Activated CD8-positive, alpha-beta T cell treated with anti-CD3 and anti-CD28 coated beads for 36 hours (primary cell): ENCODE measurements at regions not wholly inside any gene's neighbourhood (a gene's known extent, or its start where the extent isn't known, plus 50 kb on each side); places are given as distances from the start of the nearest gene placed in this dataset.

Experiments
- ATAC-seq: fragments of 200-7000 bp; cut with Tn5 transposase; one replicate; pipeline ENCODE4 v1.10.0; 2021; ENCODE audit warnings: mild to moderate bottlenecking, moderate library complexity
- CTCF ChIA-PET: fragments of 350-600 bp; sonication (Branson Sonifier 250); formaldehyde crosslinking; loops from one replicate; lab custom pipeline; 2021; ENCODE audit warnings: antibody characterized with exemption; lab: Charles Lee
- POLR2A ChIA-PET: fragments of 350-600 bp; sonication (Branson Sonifier 250); formaldehyde crosslinking; loops from one replicate; lab custom pipeline; 2021; ENCODE audit warnings: antibody characterized with exemption; lab: Charles Lee
- DNase-seq: peaks from one replicate; pipeline ENCODE4 v3.0.0-alpha.2; 2020
- H3K27ac Mint-ChIP-seq: one replicate; pipeline ENCODE4 v1.8.0; 2021; ENCODE audit warnings: mild to moderate bottlenecking, mixed read lengths
- H3K27me3 Mint-ChIP-seq: one replicate; pipeline ENCODE4 v1.8.0; 2021; ENCODE audit warnings: mixed read lengths
- H3K36me3 Mint-ChIP-seq: one replicate; pipeline ENCODE4 v1.8.0; 2021; ENCODE audit warnings: low read depth, mixed read lengths
- H3K4me1 Mint-ChIP-seq: one replicate; pipeline ENCODE4 v1.8.0; 2021; ENCODE audit warnings: low read depth, mixed read lengths
- H3K4me3 Mint-ChIP-seq: one replicate; pipeline ENCODE4 v1.8.0; 2021; ENCODE audit warnings: mild to moderate bottlenecking, moderate library complexity, mixed read lengths
- H3K9me3 Mint-ChIP-seq: one replicate; pipeline ENCODE4 v1.8.0; 2021; ENCODE audit warnings: mixed read lengths
- intact Hi-C: fragments of 100-400 bp; cut with micrococcal nuclease; formaldehyde crosslinking; loops from one replicate; pipeline ENCODE4 v1.10.0; 2022
- TF ChIP-seq, protein P1 (sequence below): fragments of 200-600 bp; IDR thresholded peaks from one replicate; pipeline ENCODE4 v1.8.0; 2022; ENCODE audit warnings: antibody characterized with exemption, mild to moderate bottlenecking

DNA sequence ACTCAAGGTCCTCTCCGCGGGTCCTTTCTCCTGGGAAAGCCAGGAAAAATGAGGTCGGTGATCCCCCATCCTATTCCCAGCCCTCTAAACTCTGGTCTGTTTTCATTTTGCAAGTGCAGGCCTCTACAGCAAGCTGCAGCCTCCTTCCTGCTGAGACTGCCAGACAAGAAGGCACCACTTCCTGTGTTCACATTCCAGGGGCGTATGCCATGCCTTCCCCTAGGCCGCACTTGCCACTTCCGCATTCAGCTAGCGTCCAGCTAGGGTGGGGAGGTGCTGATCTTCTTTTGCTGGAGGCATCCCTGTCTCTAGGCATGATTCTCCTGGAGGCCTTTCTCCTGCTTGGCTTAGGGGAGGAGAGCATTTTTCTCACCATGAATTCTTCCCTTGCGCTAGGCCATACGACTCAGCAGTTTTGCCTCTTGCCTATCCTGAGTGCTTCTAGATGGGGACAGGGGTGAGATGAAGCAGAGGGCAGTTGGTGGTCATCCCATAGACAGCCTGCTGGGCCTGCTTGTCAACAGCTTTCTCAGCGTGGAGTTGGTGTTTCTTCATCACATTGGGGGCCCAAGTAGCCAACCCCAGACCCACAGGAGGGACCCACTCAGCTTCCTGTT lies 328.9 kb downstream of the RPS24 start:
- DNase-seq (peak; percentile 27), ATAC-seq (peak; percentile 41)
- Mint-ChIP-seq H3K9me3 (no peaks in the 10 kb centered on the region), H3K27ac (peak overlapping the region; percentile 63), H3K4me1 (peaks cover 20% of the 10 kb centered on the region), H3K27me3 (no peaks in the 10 kb centered on the region), H3K4me3 (no peak overlapping the region), H3K36me3 (no peaks in the 10 kb centered on the region)
- CTCF ChIA-PET, result no interaction called here
- intact Hi-C loops, result no loop called here
- POLR2A ChIA-PET, result interaction anchor here (0.9 kb wide), 1 partner anchor 9 kb away, joined by 3 read pairs; no protein-coding TSS in a partner anchor
- TF ChIP-seq, protein P1, sequence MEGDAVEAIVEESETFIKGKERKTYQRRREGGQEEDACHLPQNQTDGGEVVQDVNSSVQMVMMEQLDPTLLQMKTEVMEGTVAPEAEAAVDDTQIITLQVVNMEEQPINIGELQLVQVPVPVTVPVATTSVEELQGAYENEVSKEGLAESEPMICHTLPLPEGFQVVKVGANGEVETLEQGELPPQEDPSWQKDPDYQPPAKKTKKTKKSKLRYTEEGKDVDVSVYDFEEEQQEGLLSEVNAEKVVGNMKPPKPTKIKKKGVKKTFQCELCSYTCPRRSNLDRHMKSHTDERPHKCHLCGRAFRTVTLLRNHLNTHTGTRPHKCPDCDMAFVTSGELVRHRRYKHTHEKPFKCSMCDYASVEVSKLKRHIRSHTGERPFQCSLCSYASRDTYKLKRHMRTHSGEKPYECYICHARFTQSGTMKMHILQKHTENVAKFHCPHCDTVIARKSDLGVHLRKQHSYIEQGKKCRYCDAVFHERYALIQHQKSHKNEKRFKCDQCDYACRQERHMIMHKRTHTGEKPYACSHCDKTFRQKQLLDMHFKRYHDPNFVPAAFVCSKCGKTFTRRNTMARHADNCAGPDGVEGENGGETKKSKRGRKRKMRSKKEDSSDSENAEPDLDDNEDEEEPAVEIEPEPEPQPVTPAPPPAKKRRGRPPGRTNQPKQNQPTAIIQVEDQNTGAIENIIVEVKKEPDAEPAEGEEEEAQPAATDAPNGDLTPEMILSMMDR, result no peak

DNA sequence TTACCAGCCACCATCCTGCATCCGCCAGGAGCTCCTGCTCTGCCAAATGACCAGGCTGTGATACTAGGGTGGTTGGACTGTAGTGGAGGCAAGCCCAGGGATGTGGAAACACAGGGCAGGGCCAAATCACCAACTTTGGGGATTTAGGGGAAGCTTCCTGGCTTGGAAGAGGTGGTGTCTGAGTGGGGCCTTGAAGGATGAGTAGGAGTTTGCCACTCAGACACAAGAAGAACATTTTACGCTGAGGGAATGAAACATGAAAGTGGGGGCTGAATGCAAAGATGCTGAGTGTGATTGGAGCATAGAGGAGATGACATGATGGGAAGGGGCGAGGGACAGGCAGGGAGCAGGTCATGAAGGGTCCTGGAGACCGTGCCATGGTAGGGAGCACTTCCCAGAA lies 329.5 kb downstream of the RPS24 start:
- DNase-seq (no peak), ATAC-seq (no peak)
- Mint-ChIP-seq H3K4me1 (peaks cover 20% of the 10 kb centered on the region), H3K4me3 (no peak overlapping the region), H3K9me3 (no peaks in the 10 kb centered on the region), H3K27ac (no peak overlapping the region), H3K36me3 (no peaks in the 10 kb centered on the region), H3K27me3 (no peaks in the 10 kb centered on the region)
- CTCF ChIA-PET, result no interaction called here
- TF ChIP-seq, protein P1, result no peak
- POLR2A ChIA-PET, result interaction anchor here (0.9 kb wide), 1 partner anchor 8 kb away, joined by 3 read pairs; no protein-coding TSS in a partner anchor
- intact Hi-C loops, result no loop called here

GRCh38 chr10:78365694-78366093 lies 332.0 kb downstream of the RPS24 start:
- ChIA-PET POLR2A (no interaction called here), CTCF (no interaction called here)
- H3K27ac Mint-ChIP-seq, result no peak overlapping the region
- H3K27me3 Mint-ChIP-seq, result no peaks in the 10 kb centered on the region
- no peak for DNase-seq
- H3K4me3 Mint-ChIP-seq, result no peak overlapping the region
- H3K9me3 Mint-ChIP-seq, result no peaks in the 10 kb centered on the region
- intact Hi-C loops, result no loop called here
- no peaks in the 10 kb centered on the region for H3K36me3 Mint-ChIP-seq
- peaks cover 20% of the 10 kb centered on the region for H3K4me1 Mint-ChIP-seq
- TF ChIP-seq, protein P1, result no peak
- ATAC-seq, result no peak

DNA sequence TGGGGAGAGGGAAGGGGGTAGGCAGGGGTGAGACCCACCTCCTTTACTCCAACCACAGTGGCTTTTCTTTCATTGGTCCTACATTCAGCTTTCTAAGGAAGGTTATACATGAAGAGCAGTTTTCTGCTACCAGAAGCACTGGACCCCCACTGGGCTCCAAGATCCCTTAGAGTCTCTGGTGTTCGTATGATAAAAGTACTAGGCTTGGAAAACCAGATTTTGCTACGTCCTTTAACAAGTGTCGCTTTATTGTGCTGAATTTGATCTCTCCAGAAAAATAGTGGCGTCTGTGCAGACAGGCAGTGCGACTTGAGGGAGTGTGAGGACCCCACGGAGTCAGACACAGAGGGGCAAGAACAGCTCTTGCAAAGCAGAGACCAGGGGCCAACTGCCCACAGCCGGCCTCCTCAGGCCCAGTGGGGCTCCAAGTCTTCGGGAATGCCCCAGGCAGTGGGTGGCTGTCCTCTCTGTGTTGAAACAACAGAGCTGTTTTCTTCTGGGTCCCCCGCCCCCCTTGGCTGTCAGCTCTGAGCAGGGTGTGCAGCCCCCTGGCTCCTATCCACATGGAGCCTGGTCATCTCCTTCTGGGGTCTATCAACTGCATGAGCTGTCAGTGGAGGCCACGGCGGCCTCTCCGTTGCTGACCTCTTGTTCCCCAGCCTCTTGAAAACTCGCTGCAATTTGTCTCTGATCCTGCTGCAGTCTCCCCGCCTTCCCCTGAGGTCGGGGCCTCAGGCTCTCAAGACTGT lies 333.2 kb downstream of the RPS24 start:
- DNase-seq (no peak), ATAC-seq (no peak)
- Mint-ChIP-seq H3K9me3 (no peaks in the 10 kb centered on the region), H3K27ac (no peak overlapping the region), H3K27me3 (no peaks in the 10 kb centered on the region), H3K4me1 (peaks cover 11% of the 10 kb centered on the region), H3K36me3 (no peaks in the 10 kb centered on the region), H3K4me3 (no peak overlapping the region)
- TF ChIP-seq, protein P1, result no peak
- CTCF ChIA-PET, result no interaction called here
- intact Hi-C loops, result no loop called here
- POLR2A ChIA-PET, result no interaction called here

- no peak overlapping the region for H3K27ac Mint-ChIP-seq
- TF ChIP-seq, protein P1, result no peak
- H3K4me3 Mint-ChIP-seq, result no peak overlapping the region
- H3K4me1 Mint-ChIP-seq, result peaks cover 2% of the 10 kb centered on the region
- CTCF ChIA-PET, result no interaction called here
- no peaks in the 10 kb centered on the region for H3K36me3 Mint-ChIP-seq
- no peaks in the 10 kb centered on the region for H3K27me3 Mint-ChIP-seq
- POLR2A ChIA-PET, result no interaction called here
- no peaks in the 10 kb centered on the region for H3K9me3 Mint-ChIP-seq
- no peak for ATAC-seq
- intact Hi-C loops, result no loop called here
- DNase-seq, result no peak
Observed at GRCh38 chr10:78367751-78368150, 334.1 kb downstream of the RPS24 start.
